T47D (cell line): ENCODE measurements at regions not wholly inside any gene's neighbourhood (a gene's known extent, or its start where the extent isn't known, plus 50 kb on each side); places are given as distances from the start of the nearest gene placed in this dataset.
A peak's percentile ranks its signal among the peaks of the same experiment; 100 is the strongest.
"Not testable (repeated sequence)": the region's sequence is repeated elsewhere in the genome, so short reads cannot be mapped to it uniquely, and the experiment has no call there.

Experiments
- DNase-seq, 2 experiments: peaks; one replicate each; pipeline versions ENCODE4 v3.0.0 to v3.0.0-alpha.2; 2011 to 2012; ENCODE audit warnings: low read depth in 1 of 2, low spot score in 1 of 2
- JUND ChIP-seq: IDR thresholded peaks from 2 replicates; pipeline ENCODE4 v1.6.1; 2012; ENCODE audit warnings: low read depth
- in situ Hi-C: cut with HindIII; loops from 2 replicates; pipeline ENCODE4 v1.10.0; 2016; ENCODE audit warnings: low sequenced_read_pairs, low pct_unique_long_range_greater_than_20kb

DNA sequence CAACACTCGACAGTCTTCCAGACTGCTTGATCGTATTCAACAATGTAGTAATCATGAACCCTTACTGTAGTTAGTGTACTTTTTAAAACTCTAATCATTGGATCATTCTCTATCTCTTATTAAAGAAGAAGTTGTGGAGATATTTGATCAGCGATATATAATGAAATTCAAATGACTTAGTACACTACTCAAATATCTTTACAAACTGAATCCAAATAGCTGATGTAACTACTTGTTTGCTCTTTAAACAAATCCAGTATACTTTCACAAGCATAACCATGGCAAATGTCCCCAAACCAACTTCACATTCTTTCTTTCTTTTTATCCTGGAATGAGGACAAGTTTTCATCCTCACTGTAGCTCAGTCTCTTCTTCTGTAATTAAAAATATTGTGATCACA, 1569.9 kb upstream of the ADGRL3 start:
- peak; percentile 83 for TF ChIP-seq JUND
- peak in 1 of 2 experiments; percentile 53 for DNase-seq
- in situ Hi-C loops, result no loop called here

DNA sequence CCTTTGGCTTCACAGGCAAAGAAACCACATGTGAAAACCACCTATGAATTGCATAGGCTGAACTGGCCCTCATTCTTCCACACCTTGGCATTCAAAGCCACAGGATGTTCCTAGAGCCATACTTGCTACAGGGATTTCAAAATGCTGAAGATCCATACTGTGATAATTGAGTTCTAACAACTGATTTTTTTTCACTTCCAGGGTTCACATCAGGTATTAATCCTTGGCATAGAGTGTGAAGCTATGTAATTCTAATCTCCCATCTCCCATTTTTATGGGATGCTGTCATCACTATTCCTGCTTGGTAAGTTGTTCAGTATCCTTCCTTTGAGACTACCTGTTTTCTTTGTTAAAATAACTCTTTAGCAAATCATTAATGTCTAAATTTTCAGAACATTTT, 1569.2 kb upstream of the ADGRL3 start:
- peak; percentile 93 for TF ChIP-seq JUND
- in situ Hi-C loops, result no loop called here
- DNase-seq, result peak; percentile 8 to 84

DNA sequence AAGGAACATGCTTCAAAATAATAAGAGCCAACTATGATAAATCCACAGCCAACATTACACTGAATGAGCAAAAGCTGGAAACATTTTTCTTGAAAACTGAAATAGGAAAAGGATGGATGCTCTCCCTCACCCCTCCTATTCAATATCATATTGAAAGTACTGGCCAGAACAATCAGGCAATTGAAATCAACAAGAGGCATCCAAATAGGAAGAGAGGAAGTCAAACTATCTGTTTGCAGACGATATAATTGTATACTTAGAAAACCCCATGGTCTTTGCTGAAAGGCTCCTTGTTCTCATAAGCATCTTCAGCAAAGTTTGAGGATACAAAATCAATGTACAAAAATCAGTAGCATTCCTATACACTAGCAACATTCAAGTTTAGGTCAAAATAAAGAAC, 1562.5 kb upstream of the ADGRL3 start:
- in situ Hi-C loops, result no loop called here
- TF ChIP-seq JUND, result no peak

DNA sequence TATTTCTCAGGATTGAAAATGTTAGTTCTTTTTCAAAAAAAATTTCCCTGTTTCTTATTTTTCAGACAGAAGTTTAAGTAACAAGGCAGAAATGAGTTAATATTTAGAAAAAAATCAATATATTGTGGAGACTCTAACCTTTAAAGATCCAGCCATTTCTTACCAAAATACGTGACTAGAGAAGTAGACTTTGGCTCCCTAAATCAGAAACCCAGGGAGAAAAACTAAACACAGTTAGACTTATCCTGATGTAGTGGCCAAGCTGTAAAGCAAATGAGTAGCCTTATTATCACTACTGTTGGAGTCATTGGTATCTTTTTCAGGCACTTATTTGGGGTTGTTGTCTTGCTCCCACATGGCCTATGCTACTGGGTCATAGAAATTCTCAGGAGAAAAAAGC, 1556.4 kb upstream of the ADGRL3 start:
- no peak for DNase-seq
- no peak for TF ChIP-seq JUND
- in situ Hi-C loops, result no loop called here

More for the DNA sequence above, 1562.5 kb upstream of the ADGRL3 start:
- no peak for DNase-seq

DNA sequence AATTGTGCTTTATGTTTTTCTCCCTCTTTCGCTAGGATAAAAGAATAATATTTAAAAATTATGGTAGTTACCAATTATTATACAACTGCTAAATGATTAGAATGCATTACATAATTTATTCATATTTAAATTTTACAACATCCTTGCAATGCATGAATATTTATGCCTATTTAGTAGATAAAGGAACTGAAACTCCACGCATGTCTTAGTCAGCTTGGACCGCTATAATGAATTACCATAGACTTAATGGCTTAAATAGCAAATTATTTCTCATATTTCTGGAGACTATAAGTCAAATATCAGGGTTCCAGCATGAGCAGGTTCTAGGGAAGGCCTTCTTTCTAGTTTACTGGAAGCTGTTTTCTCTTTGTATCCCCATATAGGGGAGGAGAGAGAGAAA, 1555.4 kb upstream of the ADGRL3 start:
- no peak for DNase-seq
- TF ChIP-seq JUND, result no peak
- in situ Hi-C loops, result no loop called here

DNA sequence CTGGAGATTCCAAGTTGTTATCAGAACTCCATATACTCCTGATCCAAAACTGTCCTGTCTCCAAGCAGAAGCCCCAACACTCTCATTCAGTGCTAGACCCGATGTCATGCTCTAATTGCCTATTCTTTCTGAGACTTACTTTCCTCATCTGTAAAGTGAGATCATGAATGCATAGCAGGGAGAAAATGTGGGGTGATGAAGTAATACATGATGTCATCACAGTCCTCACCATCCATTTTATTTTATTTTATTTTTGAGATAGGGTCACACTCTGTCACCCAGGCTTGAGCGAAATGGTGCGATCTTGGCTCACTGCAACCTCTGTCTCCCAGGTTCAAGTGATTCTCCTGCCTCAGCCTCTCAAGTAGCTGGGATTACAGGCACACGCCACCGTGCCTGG, 1554.0 kb upstream of the ADGRL3 start:
- DNase-seq, result no peak
- TF ChIP-seq JUND, result no peak
- in situ Hi-C loops, result no loop called here

DNA sequence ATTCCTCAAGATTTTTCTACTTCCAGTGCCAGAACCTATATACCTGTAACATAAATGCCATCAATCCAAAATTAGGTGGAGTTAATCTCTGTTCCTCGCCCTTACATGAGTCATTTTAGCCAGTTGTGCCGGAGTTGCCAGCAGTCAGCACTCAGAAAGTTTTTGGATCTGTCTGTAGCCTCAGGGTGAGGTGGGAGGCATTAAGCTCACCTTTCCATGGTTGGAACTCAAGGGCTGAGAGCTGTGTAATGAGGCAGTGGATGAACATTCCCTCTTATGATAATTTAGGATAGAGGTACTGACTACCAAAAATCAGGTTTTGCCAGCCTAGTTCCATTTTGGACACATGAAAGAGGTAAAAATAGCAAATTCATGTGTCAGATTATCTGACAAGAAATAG, 1553.1 kb upstream of the ADGRL3 start:
- in situ Hi-C loops, result no loop called here
- TF ChIP-seq JUND, result no peak
- no peak for DNase-seq

DNA sequence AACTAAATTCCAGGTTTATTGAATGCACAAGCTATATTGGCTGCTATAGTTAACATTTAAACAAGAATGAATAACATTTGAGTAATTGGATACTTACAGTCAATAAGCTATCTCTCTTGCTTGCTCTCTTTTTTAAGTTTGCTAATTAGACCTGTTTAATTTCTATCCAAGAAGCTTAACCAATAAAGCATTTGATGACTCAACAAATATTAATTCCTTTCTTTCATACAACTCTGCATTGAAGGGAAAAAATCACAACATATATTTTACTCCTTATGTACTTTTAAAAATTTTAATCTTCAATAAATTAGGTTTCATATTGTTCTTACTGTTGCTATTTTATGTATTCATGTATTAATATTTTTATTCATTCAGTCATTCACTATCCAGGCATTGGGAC, 1552.6 kb upstream of the ADGRL3 start:
- no peak for TF ChIP-seq JUND
- in situ Hi-C loops, result no loop called here
- no peak for DNase-seq

DNA sequence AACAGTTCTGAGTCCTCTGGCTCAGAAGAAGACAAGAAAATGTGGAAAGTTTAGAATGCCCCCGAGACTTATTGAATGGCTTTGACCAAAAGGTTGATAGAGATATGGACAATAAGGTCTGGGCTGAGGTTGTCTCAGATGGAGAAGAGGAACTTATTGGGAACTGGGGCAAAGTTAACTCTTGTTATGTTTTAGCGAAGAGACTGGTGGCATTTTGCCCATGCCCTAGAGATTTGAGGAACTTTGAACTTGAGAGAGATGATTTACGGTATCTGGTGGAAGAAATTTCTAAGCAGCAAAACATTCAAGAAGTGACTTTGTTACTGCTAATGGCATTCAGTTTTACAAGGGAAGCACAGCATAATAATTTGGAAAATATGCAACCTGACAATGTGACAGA, 1549.3 kb upstream of the ADGRL3 start:
- TF ChIP-seq JUND, result no peak
- in situ Hi-C loops, result no loop called here
- no peak for DNase-seq

DNA sequence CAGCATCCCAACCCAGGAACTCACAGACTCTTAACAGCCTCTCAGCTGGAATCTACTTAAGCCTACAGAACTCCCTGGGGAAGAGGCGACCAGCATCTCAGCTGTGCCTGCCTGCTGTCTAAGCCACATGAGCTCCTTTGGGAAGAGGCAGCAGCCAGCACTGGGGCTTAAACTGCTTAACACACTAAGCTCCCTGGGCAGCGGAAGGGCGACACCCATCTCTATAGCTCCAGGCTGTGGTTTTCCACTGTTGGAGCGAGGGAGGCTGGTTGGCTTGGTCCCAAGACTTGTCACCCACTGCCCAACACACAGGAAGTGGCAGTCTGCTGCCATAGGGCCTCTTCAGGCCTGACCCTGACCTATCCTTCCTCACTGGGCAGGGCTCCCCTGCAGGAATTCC, 1544.1 kb upstream of the ADGRL3 start:
- no peak for DNase-seq
- in situ Hi-C loops, result no loop called here
- no peak for TF ChIP-seq JUND

DNA sequence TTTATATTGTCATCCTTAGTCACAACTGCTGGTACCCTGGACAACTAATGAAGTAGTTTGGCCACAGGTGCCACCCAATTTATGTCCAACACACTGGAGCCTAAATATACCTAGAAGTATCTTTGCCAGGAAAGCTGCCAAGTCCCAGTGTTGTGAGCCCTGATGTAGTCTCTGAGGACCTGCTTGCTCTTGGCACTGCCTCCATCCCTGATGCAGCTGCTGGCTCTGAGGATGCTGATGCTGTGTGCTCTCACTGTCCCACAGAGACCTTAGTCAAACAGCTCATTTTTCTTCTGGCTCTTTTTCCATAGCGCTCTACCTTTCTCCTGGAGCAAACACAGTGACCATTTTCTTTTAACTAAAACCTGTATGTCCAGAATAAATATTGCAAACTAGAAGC, 1535.4 kb upstream of the ADGRL3 start:
- DNase-seq, result no peak
- no peak for TF ChIP-seq JUND
- in situ Hi-C loops, result no loop called here

DNA sequence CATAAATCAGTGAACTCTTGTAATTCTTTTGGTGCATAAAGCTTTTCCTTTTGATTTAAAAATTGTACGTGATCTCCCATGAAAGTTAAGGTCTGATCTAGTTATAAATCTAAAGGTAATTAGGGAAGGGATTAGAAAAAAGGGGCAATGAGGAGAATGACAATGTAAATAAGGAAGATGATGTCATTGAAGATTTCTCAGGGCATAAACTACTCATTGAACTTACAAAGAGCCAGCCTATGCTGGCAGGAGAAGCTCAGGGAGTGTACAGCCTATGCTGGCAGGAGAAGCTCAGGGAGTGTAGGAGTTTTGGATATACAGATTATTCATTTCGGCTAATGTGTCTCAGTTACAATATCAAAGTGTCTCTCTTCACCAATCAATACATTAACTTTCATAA, 1533.5 kb upstream of the ADGRL3 start:
- in situ Hi-C loops, result no loop called here
- TF ChIP-seq JUND, result no peak
- DNase-seq, result no peak

DNA sequence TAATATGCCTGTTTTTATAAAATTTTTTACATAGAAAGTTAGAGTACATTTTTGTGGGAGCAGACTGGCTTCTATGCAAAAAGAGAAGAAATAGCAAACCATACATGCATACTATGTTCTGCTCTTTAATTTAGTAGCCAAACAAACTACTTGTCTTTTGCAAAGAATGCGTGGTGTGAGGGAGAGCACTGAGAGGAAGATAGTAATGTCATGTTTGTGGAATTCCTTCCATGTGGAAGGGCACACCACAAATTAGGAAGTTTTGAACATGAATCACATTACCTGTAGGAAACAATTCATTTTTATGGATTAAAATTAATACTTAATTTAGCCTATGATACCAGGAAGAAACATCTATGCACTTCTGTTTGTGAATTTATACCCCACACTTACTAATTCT, 1529.1 kb upstream of the ADGRL3 start:
- TF ChIP-seq JUND, result no peak
- no peak for DNase-seq
- in situ Hi-C loops, result no loop called here

DNA sequence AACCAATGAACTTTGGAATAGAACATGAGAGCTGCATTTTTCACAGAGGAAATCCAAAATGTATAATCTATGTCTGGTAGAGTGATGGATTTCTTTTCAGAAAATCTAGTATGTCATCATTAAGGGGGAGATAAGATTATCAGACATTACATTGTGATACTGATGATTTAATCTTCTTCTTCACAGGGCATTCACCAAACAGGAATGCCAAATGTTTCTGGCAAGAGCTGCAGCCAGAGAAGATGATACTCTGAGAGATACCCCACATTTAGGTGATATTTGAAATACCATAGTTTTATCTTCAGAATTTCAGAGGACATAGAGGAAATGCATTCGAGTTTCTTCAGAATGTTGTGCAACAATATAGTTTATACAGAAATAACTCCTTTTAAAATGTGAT, 1523.7 kb upstream of the ADGRL3 start:
- in situ Hi-C loops, result no loop called here
- no peak for TF ChIP-seq JUND
- no peak for DNase-seq

DNA sequence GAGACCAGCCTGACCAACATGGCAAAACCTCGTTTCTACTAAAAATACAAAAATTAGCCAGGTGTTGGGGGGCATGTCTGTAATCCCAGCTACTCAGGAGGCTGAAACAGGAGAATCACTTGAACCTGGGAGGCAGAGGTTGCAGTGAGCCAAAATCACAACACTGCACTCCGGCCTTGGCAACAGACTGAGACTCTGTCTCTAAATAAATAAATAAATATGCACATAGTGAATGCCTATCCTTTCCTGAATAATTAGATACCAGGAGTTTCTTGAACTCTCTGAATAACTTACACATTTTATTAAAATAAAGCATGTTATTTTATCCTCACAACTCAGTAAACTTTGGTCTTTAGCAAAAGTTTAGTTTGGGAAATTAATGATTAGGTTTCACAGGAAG, 1523.1 kb upstream of the ADGRL3 start:
- DNase-seq, in situ Hi-C loops: not testable (repeated sequence)
